ENCODE measurements at regions not wholly inside any gene's neighbourhood (a gene's known extent, or its start where the extent isn't known, plus 50 kb on each side); places are given as distances from the start of the nearest gene placed in this dataset.

GRCh38 chr9:2389404-2389803, 232.2 kb upstream of the VLDLR start:
- no peak for TF ChIP-seq CTCF (IDR thresholded peaks at IDR 0.05)
- no peak for TF ChIP-seq POLR2A (IDR thresholded peaks at IDR 0.05)

All from body of pancreas (tissue), 4 donors.